ENCODE measurements at regions not wholly inside any gene's neighbourhood (a gene's known extent, or its start where the extent isn't known, plus 50 kb on each side); places are given as distances from the start of the nearest gene placed in this dataset.
"Not testable (repeated sequence)": the region's sequence is repeated elsewhere in the genome, so short reads cannot be mapped to it uniquely, and the experiment has no call there.

GRCh38 chr6:140542863-140543262 lies 1168.4 kb upstream of the CITED2 start:
- peaks cover 7% of the 10 kb centered on the region for H3K4me1 Mint-ChIP-seq (ENCODE audit: low read depth)
- no peak overlapping the region for H3K4me3 Mint-ChIP-seq
- peaks cover 13% of the 10 kb centered on the region for H3K27me3 Mint-ChIP-seq (ENCODE audit: insufficient read depth)
- H3K27ac Mint-ChIP-seq = no peak overlapping the region
- no peaks in the 10 kb centered on the region for H3K36me3 Mint-ChIP-seq (ENCODE audit: low read depth)
- no peaks in the 10 kb centered on the region for H3K9me3 Mint-ChIP-seq
- no peak for DNase-seq (ENCODE audit: low spot score)
- intact Hi-C loops (cut with micrococcal nuclease) = no loop called here

GRCh38 chr6:140541288-140541687 lies 1166.8 kb upstream of the CITED2 start:
- Mint-ChIP-seq H3K4me3 (no peak overlapping the region), H3K9me3 (no peaks in the 10 kb centered on the region), H3K4me1 (ENCODE audit: low read depth) (peaks cover 7% of the 10 kb centered on the region), H3K27me3 (ENCODE audit: insufficient read depth) (peaks cover 13% of the 10 kb centered on the region), H3K27ac (no peak overlapping the region), H3K36me3 (ENCODE audit: low read depth) (no peaks in the 10 kb centered on the region)
- no peak for DNase-seq (ENCODE audit: low spot score)
- intact Hi-C loops (cut with micrococcal nuclease) = no loop called here

- peaks cover 13% of the 10 kb centered on the region for H3K27me3 Mint-ChIP-seq (ENCODE audit: insufficient read depth)
- H3K36me3 Mint-ChIP-seq (ENCODE audit: low read depth) = no peaks in the 10 kb centered on the region
- no peak for DNase-seq (ENCODE audit: low spot score)
- H3K4me1 Mint-ChIP-seq (ENCODE audit: low read depth) = peaks cover 7% of the 10 kb centered on the region
- H3K9me3 Mint-ChIP-seq = no peaks in the 10 kb centered on the region
- H3K4me3 Mint-ChIP-seq = no peak overlapping the region
- intact Hi-C loops (cut with micrococcal nuclease) = no loop called here
- no peak overlapping the region for H3K27ac Mint-ChIP-seq
Measured at GRCh38 chr6:140540743-140541142, 1166.3 kb upstream of the CITED2 start.

- Mint-ChIP-seq H3K9me3 (peaks cover under 1% of the 10 kb centered on the region), H3K36me3 (ENCODE audit: low read depth) (no peaks in the 10 kb centered on the region), H3K27me3 (ENCODE audit: insufficient read depth) (peaks cover 17% of the 10 kb centered on the region), H3K27ac (no peak overlapping the region), H3K4me3 (no peak overlapping the region), H3K4me1 (ENCODE audit: low read depth) (peaks cover 7% of the 10 kb centered on the region)
- DNase-seq (ENCODE audit: low spot score) = no peak
- intact Hi-C loops (cut with micrococcal nuclease) = no loop called here
Measured at GRCh38 chr6:140538926-140539325, 1164.5 kb upstream of the CITED2 start.

GRCh38 chr6:140537834-140538705 lies 1163.6 kb upstream of the CITED2 start:
- no peaks in the 10 kb centered on the region for H3K36me3 Mint-ChIP-seq (ENCODE audit: low read depth)
- H3K4me3 Mint-ChIP-seq = no peak overlapping the region
- no peak for DNase-seq (ENCODE audit: low spot score)
- H3K27me3 Mint-ChIP-seq (ENCODE audit: insufficient read depth) = peaks cover 16% of the 10 kb centered on the region
- intact Hi-C loops (cut with micrococcal nuclease) = no loop called here
- H3K27ac Mint-ChIP-seq = no peak overlapping the region
- peaks cover 7% of the 10 kb centered on the region for H3K9me3 Mint-ChIP-seq
- H3K4me1 Mint-ChIP-seq (ENCODE audit: low read depth) = peaks cover 5% of the 10 kb centered on the region

GRCh38 chr6:140537211-140537610 lies 1162.8 kb upstream of the CITED2 start:
- intact Hi-C loops (cut with micrococcal nuclease) = no loop called here

GRCh38 chr6:140535511-140535910 lies 1161.1 kb upstream of the CITED2 start:
- no peak for DNase-seq (ENCODE audit: low spot score)
- Mint-ChIP-seq H3K36me3 (ENCODE audit: low read depth) (no peaks in the 10 kb centered on the region), H3K4me1 (ENCODE audit: low read depth) (no peaks in the 10 kb centered on the region), H3K4me3 (no peak overlapping the region), H3K27ac (no peak overlapping the region), H3K27me3 (ENCODE audit: insufficient read depth) (peaks cover 8% of the 10 kb centered on the region), H3K9me3 (peaks cover 10% of the 10 kb centered on the region)
- intact Hi-C loops (cut with micrococcal nuclease) = no loop called here

More at GRCh38 chr6:140537211-140537610, 1162.8 kb upstream of the CITED2 start:
- Mint-ChIP-seq H3K4me3 (no peak overlapping the region), H3K4me1 (ENCODE audit: low read depth) (no peaks in the 10 kb centered on the region), H3K27me3 (ENCODE audit: insufficient read depth) (peaks cover 8% of the 10 kb centered on the region), H3K36me3 (ENCODE audit: low read depth) (no peaks in the 10 kb centered on the region), H3K27ac (no peak overlapping the region), H3K9me3 (peaks cover 10% of the 10 kb centered on the region)
- DNase-seq (ENCODE audit: low spot score) = no peak

- Mint-ChIP-seq H3K27ac (no peak overlapping the region), H3K27me3 (ENCODE audit: insufficient read depth) (peaks cover 12% of the 10 kb centered on the region), H3K9me3 (peaks cover 10% of the 10 kb centered on the region), H3K4me3 (no peak overlapping the region), H3K4me1 (ENCODE audit: low read depth) (no peaks in the 10 kb centered on the region), H3K36me3 (ENCODE audit: low read depth) (no peaks in the 10 kb centered on the region)
- DNase-seq (ENCODE audit: low spot score) = no peak
- intact Hi-C loops (cut with micrococcal nuclease) = no loop called here
Measured at GRCh38 chr6:140533526-140533925, 1159.1 kb upstream of the CITED2 start.

GRCh38 chr6:140504776-140505175 lies 1130.3 kb upstream of the CITED2 start:
- peaks cover 7% of the 10 kb centered on the region for H3K27me3 Mint-ChIP-seq (ENCODE audit: insufficient read depth)
- H3K4me3 Mint-ChIP-seq = no peak overlapping the region

GRCh38 chr6:140500849-140501248 lies 1126.4 kb upstream of the CITED2 start:
- no peak for DNase-seq (ENCODE audit: low spot score)
- peaks cover 11% of the 10 kb centered on the region for H3K27me3 Mint-ChIP-seq (ENCODE audit: insufficient read depth)
- H3K4me3 Mint-ChIP-seq = no peak overlapping the region
- intact Hi-C loops (cut with micrococcal nuclease) = no loop called here
- no peaks in the 10 kb centered on the region for H3K4me1 Mint-ChIP-seq (ENCODE audit: low read depth)
- H3K9me3 Mint-ChIP-seq = no peaks in the 10 kb centered on the region
- H3K36me3 Mint-ChIP-seq (ENCODE audit: low read depth) = no peaks in the 10 kb centered on the region
- no peak overlapping the region for H3K27ac Mint-ChIP-seq

More at GRCh38 chr6:140504776-140505175, 1130.3 kb upstream of the CITED2 start:
- H3K27ac Mint-ChIP-seq = no peak overlapping the region
- intact Hi-C loops (cut with micrococcal nuclease) = no loop called here
- no peak for DNase-seq (ENCODE audit: low spot score)
- no peaks in the 10 kb centered on the region for H3K4me1 Mint-ChIP-seq (ENCODE audit: low read depth)
- H3K36me3 Mint-ChIP-seq (ENCODE audit: low read depth) = no peaks in the 10 kb centered on the region
- H3K9me3 Mint-ChIP-seq = no peaks in the 10 kb centered on the region

GRCh38 chr6:140499607-140500006 lies 1125.2 kb upstream of the CITED2 start:
- no peaks in the 10 kb centered on the region for H3K9me3 Mint-ChIP-seq
- intact Hi-C loops (cut with micrococcal nuclease) = no loop called here
- H3K36me3 Mint-ChIP-seq (ENCODE audit: low read depth) = no peaks in the 10 kb centered on the region
- no peaks in the 10 kb centered on the region for H3K4me1 Mint-ChIP-seq (ENCODE audit: low read depth)
- no peak for DNase-seq (ENCODE audit: low spot score)
- peaks cover 11% of the 10 kb centered on the region for H3K27me3 Mint-ChIP-seq (ENCODE audit: insufficient read depth)
- H3K27ac Mint-ChIP-seq = no peak overlapping the region
- H3K4me3 Mint-ChIP-seq = no peak overlapping the region

GRCh38 chr6:140494321-140495108 lies 1120.1 kb upstream of the CITED2 start:
- Mint-ChIP-seq H3K9me3 (no peaks in the 10 kb centered on the region), H3K4me1 (ENCODE audit: low read depth) (no peaks in the 10 kb centered on the region), H3K4me3 (no peak overlapping the region)

GRCh38 chr6:140493470-140493869 lies 1119.0 kb upstream of the CITED2 start:
- H3K4me1 Mint-ChIP-seq (ENCODE audit: low read depth); H3K9me3 Mint-ChIP-seq; intact Hi-C loops (cut with micrococcal nuclease); H3K27ac Mint-ChIP-seq; H3K4me3 Mint-ChIP-seq; DNase-seq (ENCODE audit: low spot score); H3K27me3 Mint-ChIP-seq (ENCODE audit: insufficient read depth); H3K36me3 Mint-ChIP-seq (ENCODE audit: low read depth): not testable (repeated sequence)

More at GRCh38 chr6:140494321-140495108, 1120.1 kb upstream of the CITED2 start:
- no peaks in the 10 kb centered on the region for H3K36me3 Mint-ChIP-seq (ENCODE audit: low read depth)
- peaks cover 4% of the 10 kb centered on the region for H3K27me3 Mint-ChIP-seq (ENCODE audit: insufficient read depth)
- intact Hi-C loops (cut with micrococcal nuclease) = no loop called here
- DNase-seq (ENCODE audit: low spot score) = no peak
- H3K27ac Mint-ChIP-seq = no peak overlapping the region

Measured in activated T-helper 1 cell treated with anti-CD3 and anti-CD28 coated beads, Interleukin-12 subunit alpha, Interleukin-12 subunit beta, Interleukin-2, Interleukin-4 antibody, amounts not matched to agents 30 ng/mL and 10 ng/mL and 1 ng/mL, durations not matched to agents 14 hours and 24 hours and 36 hours (primary cell).